ENCODE measurements at regions not wholly inside any gene's neighbourhood (a gene's known extent, or its start where the extent isn't known, plus 50 kb on each side); places are given as distances from the start of the nearest gene placed in this dataset.

DNA sequence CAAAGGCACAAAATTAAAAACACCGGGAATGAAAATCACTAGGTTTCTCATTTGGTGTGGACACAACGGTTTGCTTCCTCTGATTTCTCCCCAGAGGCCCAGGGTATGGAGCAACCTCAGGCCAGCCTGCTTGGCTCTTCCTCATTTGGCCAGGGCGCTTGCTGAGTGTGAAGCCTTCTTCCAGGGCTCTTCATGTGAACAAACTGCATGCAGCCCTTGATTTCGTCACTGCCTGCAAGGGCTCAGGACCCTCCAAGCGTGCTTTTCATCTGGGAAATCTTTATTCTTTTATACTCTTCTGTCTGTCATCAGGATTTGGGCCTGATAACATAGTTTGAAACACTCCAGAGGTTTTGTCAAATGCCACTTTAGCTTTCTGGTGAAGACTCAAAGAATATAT lies 122.6 kb upstream of the KLF4 start:
- H3K9ac ChIP-seq (ENCODE audit: insufficient read depth, low read depth, low read length): no peak overlapping the region
- H3K4me1 ChIP-seq (ENCODE audit: insufficient read depth, low read length): no peaks in the 10 kb centered on the region
- TF ChIP-seq NCOA5 (CRISPR knock-in tag; IDR thresholded peaks at IDR 0.05) (no peak), PRPF4 (IDR thresholded peaks at IDR 0.05; ENCODE audit: low read depth, low read length, poor library complexity, severe bottlenecking) (no peak), RBM22 (optimal IDR thresholded peaks at IDR 0.05; ENCODE audit: low read length) (no peak), FLYWCH1 (CRISPR knock-in tag; IDR thresholded peaks at IDR 0.05) (no peak), JUND (CRISPR knock-in tag; IDR thresholded peaks at IDR 0.05) (no peak), AHR (CRISPR knock-in tag; IDR thresholded peaks at IDR 0.05) (no peak)
- intact Hi-C loops (cut with micrococcal nuclease; ENCODE audit: unreplicated experiment): no loop called here
- BruUV-seq (replicated peaks): no TSS peak
- no peaks in the 10 kb centered on the region for H4K20me1 ChIP-seq (ENCODE audit: insufficient read depth, low read length)
- no peaks in the 10 kb centered on the region for H3K27me3 ChIP-seq (ENCODE audit: control insufficient read depth in 1 of 2, insufficient read depth in 2 of 2, low read length in 2 of 2)
- FAIRE-seq: no peak
- in situ Hi-C loops (cut with HindIII; ENCODE audit: extremely low pct_ligation_motif_present, low pct_unique_long_range_greater_than_20kb): no loop called here
- no peak overlapping the region for H3K4me3 ChIP-seq (replicated peaks in 1 of 3; ENCODE audit: insufficient read depth in 1 of 3, low read depth in 2 of 3, low read length in 3 of 3)
- no peak overlapping the region for H2AFZ ChIP-seq (ENCODE audit: low read length)
- CTCF ChIA-PET (ENCODE audit: low intra/inter-chr PET ratio, low total read pairs): no interaction called here
- no peak for ATAC-seq
- no peak overlapping the region for H3K4me2 ChIP-seq (ENCODE audit: low read depth, low read length)
- H3K79me2 ChIP-seq (ENCODE audit: insufficient read depth, low read length): no peaks in the 10 kb centered on the region
- H3K27ac ChIP-seq (ENCODE audit: extremely low read length, insufficient read depth, low read length): no peak overlapping the region
- 14% methylated on average over 5 of the region's 5 CpGs for WGBS (ENCODE audit: low lambda C conversion rate)
- no peaks in the 10 kb centered on the region for H3K36me3 ChIP-seq (replicated peaks in 1 of 2; ENCODE audit: control insufficient read depth in 1 of 2, insufficient read depth in 2 of 2, low read length in 2 of 2)
- DNase-seq (ENCODE audit: low spot score): no peak
- no peaks in the 10 kb centered on the region for H3K9me3 ChIP-seq (ENCODE audit: low read length)
- POLR2A ChIA-PET: no interaction called here

- WGBS (ENCODE audit: low lambda C conversion rate): 21% methylated on average over 2 of the region's 2 CpGs
- no peak overlapping the region for H3K4me2 ChIP-seq (ENCODE audit: low read depth, low read length)
- H2AFZ ChIP-seq (ENCODE audit: low read length): no peak overlapping the region
- no peaks in the 10 kb centered on the region for H3K36me3 ChIP-seq (replicated peaks in 1 of 2; ENCODE audit: control insufficient read depth in 1 of 2, insufficient read depth in 2 of 2, low read length in 2 of 2)
- TF ChIP-seq, protein P1, sequence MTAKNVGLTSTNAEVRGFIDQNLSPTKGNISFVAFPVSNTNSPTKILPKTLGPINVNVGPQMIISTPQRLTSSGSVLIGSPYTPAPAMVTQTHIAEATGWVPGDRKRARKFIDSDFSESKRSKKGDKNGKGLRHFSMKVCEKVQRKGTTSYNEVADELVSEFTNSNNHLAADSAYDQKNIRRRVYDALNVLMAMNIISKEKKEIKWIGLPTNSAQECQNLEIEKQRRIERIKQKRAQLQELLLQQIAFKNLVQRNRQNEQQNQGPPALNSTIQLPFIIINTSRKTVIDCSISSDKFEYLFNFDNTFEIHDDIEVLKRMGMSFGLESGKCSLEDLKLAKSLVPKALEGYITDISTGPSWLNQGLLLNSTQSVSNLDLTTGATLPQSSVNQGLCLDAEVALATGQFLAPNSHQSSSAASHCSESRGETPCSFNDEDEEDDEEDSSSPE (CRISPR knock-in tag; IDR thresholded peaks at IDR 0.05): no peak
- TF ChIP-seq ZNF354B (CRISPR knock-in tag; IDR thresholded peaks at IDR 0.05) (no peak), REST (IDR thresholded peaks at IDR 0.05; ENCODE audit: borderline replicate concordance in 1 of 2, low read depth in 1 of 2, low read length in 2 of 2) (no peak), KLF11 (CRISPR knock-in tag; IDR thresholded peaks at IDR 0.05) (no peak), TSC22D2 (CRISPR knock-in tag; IDR thresholded peaks at IDR 0.05; ENCODE audit: borderline replicate concordance) (no peak), ZNF276 (CRISPR knock-in tag; IDR thresholded peaks at IDR 0.05; ENCODE audit: low read depth) (no peak)
- ChIA-PET POLR2A (no interaction called here), CTCF (ENCODE audit: low intra/inter-chr PET ratio, low total read pairs) (no interaction called here)
- no peaks in the 10 kb centered on the region for H3K79me2 ChIP-seq (ENCODE audit: insufficient read depth, low read length)
- H3K27me3 ChIP-seq (ENCODE audit: control insufficient read depth in 1 of 2, insufficient read depth in 2 of 2, low read length in 2 of 2): no peaks in the 10 kb centered on the region
- FAIRE-seq (no peak), ATAC-seq (no peak), DNase-seq (ENCODE audit: low spot score) (no peak)
- no peaks in the 10 kb centered on the region for H3K4me1 ChIP-seq (ENCODE audit: insufficient read depth, low read length)
- in situ Hi-C loops (cut with HindIII; ENCODE audit: extremely low pct_ligation_motif_present, low pct_unique_long_range_greater_than_20kb): no loop called here
- intact Hi-C loops (cut with micrococcal nuclease; ENCODE audit: unreplicated experiment): no loop called here
- no peak overlapping the region for H3K4me3 ChIP-seq (replicated peaks in 1 of 3; ENCODE audit: insufficient read depth in 1 of 3, low read depth in 2 of 3, low read length in 3 of 3)
- BruUV-seq (replicated peaks): no TSS peak
- H3K9me3 ChIP-seq (ENCODE audit: low read length): no peaks in the 10 kb centered on the region
- H3K27ac ChIP-seq (ENCODE audit: extremely low read length, insufficient read depth, low read length): no peak overlapping the region
- no peak overlapping the region for H3K9ac ChIP-seq (ENCODE audit: insufficient read depth, low read depth, low read length)
- no peaks in the 10 kb centered on the region for H4K20me1 ChIP-seq (ENCODE audit: insufficient read depth, low read length)
Observed at GRCh38 chr9:107609547-107609946, 120.0 kb upstream of the KLF4 start.

Data from HepG2 (cell line).